Fibroblast of villous mesenchyme (primary cell): ENCODE measurements at regions not wholly inside any gene's neighbourhood (a gene's known extent, or its start where the extent isn't known, plus 50 kb on each side); places are given as distances from the start of the nearest gene placed in this dataset.
A peak's percentile ranks its signal among the peaks of the same experiment; 100 is the strongest.

Experiments
- DNase-seq: peaks from one replicate; pipeline ENCODE4 v3.0.0-alpha.2; 2010; ENCODE audit warnings: low read depth
- H3K4me3 ChIP-seq: 2 replicates; pipeline ENCODE4 v1.5.1; 2011; ENCODE audit warnings: low read depth, mild to moderate bottlenecking, low read length
- CTCF ChIP-seq: IDR thresholded peaks from 2 replicates; pipeline ENCODE4 v1.5.1; 2012; ENCODE audit warnings: low read depth, mild to moderate bottlenecking, low read length; ENCODE audit not compliant: insufficient read depth

- TF ChIP-seq CTCF, result no peak
- DNase-seq, result no peak
These were observed 155.8 kb upstream of the GSE1 start for GRCh38 chr16:85457366-85457765.

GRCh38 chr16:85458968-85459367 is 154.2 kb upstream of the GSE1 start:
- no peak overlapping the region for H3K4me3 ChIP-seq
- no peak for TF ChIP-seq CTCF
- DNase-seq, result no peak

More at GRCh38 chr16:85457366-85457765, 155.8 kb upstream of the GSE1 start:
- H3K4me3 ChIP-seq, result no peak overlapping the region

- TF ChIP-seq CTCF, result no peak
- H3K4me3 ChIP-seq, result no peak overlapping the region
- DNase-seq, result peak; percentile 71
These were observed 153.4 kb upstream of the GSE1 start for GRCh38 chr16:85459529-85460251.

- H3K4me3 ChIP-seq, result no peak overlapping the region
- DNase-seq, result peak; percentile 40
- TF ChIP-seq CTCF, result no peak
These were observed 152.7 kb upstream of the GSE1 start for GRCh38 chr16:85460252-85461021.

- H3K4me3 ChIP-seq, result no peak overlapping the region
- peak; percentile 77 for DNase-seq
These were observed 151.9 kb upstream of the GSE1 start for GRCh38 chr16:85461022-85461813.

More at GRCh38 chr16:85461022-85461813, 151.9 kb upstream of the GSE1 start:
- no peak for TF ChIP-seq CTCF
